Vagina (tissue), 2 donors: ENCODE measurements at regions not wholly inside any gene's neighbourhood (a gene's known extent, or its start where the extent isn't known, plus 50 kb on each side); places are given as distances from the start of the nearest gene placed in this dataset.

Source experiments
- CTCF ChIP-seq, 3 experiments: fragments of 450-650 bp in 2 of 3; fragments of 200-600 bp in 1 of 3; sonication (generic) in 1 of 3; IDR thresholded peaks; one replicate each; pipeline ENCODE4 v1.5.1; 2017 to 2019; ENCODE audit warnings: antibody characterized with exemption in 3 of 3, mild to moderate bottlenecking in 2 of 3, moderate library complexity in 2 of 3
- POLR2A ChIP-seq, 2 donors: fragments of 450-650 bp; IDR thresholded peaks; one replicate each; pipeline ENCODE4 v1.6.1; 2017; ENCODE audit warnings: antibody characterized with exemption in 2 of 2, mild to moderate bottlenecking in 2 of 2, moderate library complexity in 2 of 2
- POLR2AphosphoS5 ChIP-seq, 2 donors: sonication (generic); formaldehyde crosslinking; IDR thresholded peaks; one replicate each; pipeline ENCODE4 v1.9.0; 2017; ENCODE audit warnings: antibody characterized with exemption in 2 of 2, mild to moderate bottlenecking in 2 of 2, low read depth in 1 of 2; ENCODE audit not compliant: insufficient read depth in 1 of 2

DNA sequence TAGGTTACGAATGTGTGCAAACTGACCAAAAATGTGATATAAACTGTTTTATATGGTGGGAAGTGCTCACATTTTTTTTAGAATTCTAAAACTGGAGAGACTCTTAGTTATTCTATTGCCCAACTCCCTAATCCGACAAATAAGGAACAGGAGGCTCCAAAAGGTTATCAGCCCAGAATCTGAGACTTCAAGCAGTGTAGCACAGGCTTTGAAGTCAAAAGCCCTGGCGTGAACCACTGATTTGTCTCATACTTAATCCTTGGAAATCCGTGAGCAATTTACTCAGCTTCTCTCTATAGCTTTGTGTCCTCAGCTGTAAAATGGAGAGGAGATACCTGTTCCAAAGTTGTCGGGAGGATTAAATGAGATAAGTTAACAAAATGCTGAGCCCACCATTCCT is 368.8 kb upstream of the SASH1 start:
- TF ChIP-seq POLR2A (IDR thresholded peaks at IDR 0.05) (no peak), CTCF (IDR thresholded peaks at IDR 0.05) (no peak), POLR2AphosphoS5 (IDR thresholded peaks at IDR 0.05; ENCODE audit: insufficient read depth in 1 of 2, low read depth in 1 of 2) (no peak)
